Ishikawa (cell line): ENCODE measurements at regions not wholly inside any gene's neighbourhood (a gene's known extent, or its start where the extent isn't known, plus 50 kb on each side); places are given as distances from the start of the nearest gene placed in this dataset.
A peak's percentile ranks its signal among the peaks of the same experiment; 100 is the strongest.

Experiments
- CEBPB ChIP-seq: IDR thresholded peaks from 2 replicates; pipeline ENCODE4 v1.6.1; 2012
- EP300 ChIP-seq: IDR thresholded peaks from 2 replicates; pipeline ENCODE4 v1.6.1; 2012; ENCODE audit warnings: borderline replicate concordance
- FOXM1 ChIP-seq: IDR thresholded peaks from 2 replicates; pipeline ENCODE4 v1.6.1; 2012; ENCODE audit warnings: low read depth, borderline replicate concordance
- RAD21 ChIP-seq: IDR thresholded peaks from 2 replicates; pipeline ENCODE4 v1.6.1; 2012; ENCODE audit warnings: low read depth
- TAF1 ChIP-seq: IDR thresholded peaks from 2 replicates; pipeline ENCODE4 v1.6.1; 2012; ENCODE audit warnings: low read depth, mild to moderate bottlenecking
- TEAD4 ChIP-seq: IDR thresholded peaks from 2 replicates; pipeline ENCODE4 v1.6.1; 2012
- ZBTB7A ChIP-seq: IDR thresholded peaks from 2 replicates; pipeline ENCODE4 v1.6.1; 2012; ENCODE audit warnings: low read depth
- TF ChIP-seq, protein P1 (sequence below): IDR thresholded peaks from 2 replicates; pipeline ENCODE4 v1.6.1; 2012
- TF ChIP-seq, protein P2 (sequence below): IDR thresholded peaks from 2 replicates; pipeline ENCODE4 v1.6.1; 2012; ENCODE audit warnings: low read depth, mild to moderate bottlenecking

DNA sequence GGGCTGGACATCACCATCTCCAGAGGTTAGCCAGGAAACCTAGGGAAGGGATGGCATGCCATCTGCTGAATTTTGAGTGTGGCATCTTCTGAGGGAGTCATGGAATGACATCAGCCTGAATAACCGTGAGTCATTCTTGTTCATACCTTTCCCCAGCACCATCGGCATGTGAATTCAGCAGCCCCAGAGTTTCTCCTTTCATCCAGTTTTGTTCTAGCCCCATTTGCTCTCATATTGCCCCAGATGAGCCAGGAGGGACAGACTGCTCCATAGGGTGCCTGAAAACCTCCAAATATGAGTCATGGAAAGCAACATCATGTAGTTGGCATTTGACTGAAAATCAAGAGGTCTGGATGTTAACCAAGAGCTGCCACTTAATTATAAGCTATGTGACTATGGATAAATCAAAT lies 219.2 kb upstream of the SGK1 start:
- TF ChIP-seq TAF1: no peak
- TF ChIP-seq, protein P1, sequence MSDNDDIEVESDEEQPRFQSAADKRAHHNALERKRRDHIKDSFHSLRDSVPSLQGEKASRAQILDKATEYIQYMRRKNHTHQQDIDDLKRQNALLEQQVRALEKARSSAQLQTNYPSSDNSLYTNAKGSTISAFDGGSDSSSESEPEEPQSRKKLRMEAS: no peak
- TF ChIP-seq CEBPB: no peak; the same call in 1 of the 2 replicates
- TF ChIP-seq, protein P2, sequence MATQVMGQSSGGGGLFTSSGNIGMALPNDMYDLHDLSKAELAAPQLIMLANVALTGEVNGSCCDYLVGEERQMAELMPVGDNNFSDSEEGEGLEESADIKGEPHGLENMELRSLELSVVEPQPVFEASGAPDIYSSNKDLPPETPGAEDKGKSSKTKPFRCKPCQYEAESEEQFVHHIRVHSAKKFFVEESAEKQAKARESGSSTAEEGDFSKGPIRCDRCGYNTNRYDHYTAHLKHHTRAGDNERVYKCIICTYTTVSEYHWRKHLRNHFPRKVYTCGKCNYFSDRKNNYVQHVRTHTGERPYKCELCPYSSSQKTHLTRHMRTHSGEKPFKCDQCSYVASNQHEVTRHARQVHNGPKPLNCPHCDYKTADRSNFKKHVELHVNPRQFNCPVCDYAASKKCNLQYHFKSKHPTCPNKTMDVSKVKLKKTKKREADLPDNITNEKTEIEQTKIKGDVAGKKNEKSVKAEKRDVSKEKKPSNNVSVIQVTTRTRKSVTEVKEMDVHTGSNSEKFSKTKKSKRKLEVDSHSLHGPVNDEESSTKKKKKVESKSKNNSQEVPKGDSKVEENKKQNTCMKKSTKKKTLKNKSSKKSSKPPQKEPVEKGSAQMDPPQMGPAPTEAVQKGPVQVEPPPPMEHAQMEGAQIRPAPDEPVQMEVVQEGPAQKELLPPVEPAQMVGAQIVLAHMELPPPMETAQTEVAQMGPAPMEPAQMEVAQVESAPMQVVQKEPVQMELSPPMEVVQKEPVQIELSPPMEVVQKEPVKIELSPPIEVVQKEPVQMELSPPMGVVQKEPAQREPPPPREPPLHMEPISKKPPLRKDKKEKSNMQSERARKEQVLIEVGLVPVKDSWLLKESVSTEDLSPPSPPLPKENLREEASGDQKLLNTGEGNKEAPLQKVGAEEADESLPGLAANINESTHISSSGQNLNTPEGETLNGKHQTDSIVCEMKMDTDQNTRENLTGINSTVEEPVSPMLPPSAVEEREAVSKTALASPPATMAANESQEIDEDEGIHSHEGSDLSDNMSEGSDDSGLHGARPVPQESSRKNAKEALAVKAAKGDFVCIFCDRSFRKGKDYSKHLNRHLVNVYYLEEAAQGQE: no peak
- TF ChIP-seq TEAD4: peak; percentile 50
- peak; percentile 83 for TF ChIP-seq EP300
- peak; percentile 19 for TF ChIP-seq RAD21
- TF ChIP-seq ZBTB7A: no peak
- peak; percentile 14; the same call in 1 of the 2 replicates for TF ChIP-seq FOXM1
